Calu3 (cell line): ENCODE measurements at regions not wholly inside any gene's neighbourhood (a gene's known extent, or its start where the extent isn't known, plus 50 kb on each side); places are given as distances from the start of the nearest gene placed in this dataset.

Experiments
- BruUV-seq: library from RNA; stranded (reverse); fragments of 400-500 nt; replicated peaks from 2 replicates; lab custom pipeline; 2021; lab: Mats Ljungman, UMichigan
- CTCF ChIA-PET: fragments of 300-600 bp; sonication (Branson Sonifier 250); formaldehyde crosslinking; loops from one replicate; lab custom pipeline; 2022; ENCODE audit warnings: antibody characterized with exemption; lab: Charles Lee
- DNase-seq: peaks from one replicate; pipeline ENCODE4 v3.0.0; 2022
- H3K27ac Mint-ChIP-seq: one replicate; pipeline ENCODE4 v1.8.0; 2022; ENCODE audit warnings: mixed read lengths; ENCODE audit not compliant: unreplicated experiment
- H3K27me3 Mint-ChIP-seq: one replicate; pipeline ENCODE4 v1.8.0; 2022; ENCODE audit warnings: mixed read lengths; ENCODE audit not compliant: unreplicated experiment
- H3K36me3 Mint-ChIP-seq: one replicate; pipeline ENCODE4 v1.8.0; 2022; ENCODE audit warnings: mild to moderate bottlenecking, moderate library complexity, mixed read lengths; ENCODE audit not compliant: insufficient read depth, unreplicated experiment
- H3K4me1 Mint-ChIP-seq: one replicate; pipeline ENCODE4 v1.8.0; 2022; ENCODE audit warnings: mild to moderate bottlenecking, low read depth, mixed read lengths; ENCODE audit not compliant: unreplicated experiment
- H3K4me3 Mint-ChIP-seq: one replicate; pipeline ENCODE4 v1.8.0; 2022; ENCODE audit warnings: mild to moderate bottlenecking, low read depth, moderate library complexity, mixed read lengths; ENCODE audit not compliant: unreplicated experiment
- H3K9me3 Mint-ChIP-seq: one replicate; pipeline ENCODE4 v1.8.0; 2022; ENCODE audit warnings: low read depth, mixed read lengths; ENCODE audit not compliant: unreplicated experiment
- CTCF ChIP-seq: fragments of 200-600 bp; IDR thresholded peaks from one replicate; pipeline ENCODE4 v1.8.0; 2022; ENCODE audit warnings: antibody characterized with exemption; ENCODE audit not compliant: unreplicated experiment
- intact Hi-C: fragments of 100-400 bp; cut with micrococcal nuclease; formaldehyde crosslinking; loops from one replicate; pipeline ENCODE4 v1.10.0; 2022; ENCODE audit not compliant: unreplicated experiment

- peaks cover 10% of the 10 kb centered on the region for H3K36me3 Mint-ChIP-seq
- CTCF ChIA-PET: interaction anchor here (1.0 to 1.3 kb wide), 2 partner anchors 86 to 102 kb away, joined by 3 read pairs; no protein-coding TSS in a partner anchor
- no peak for TF ChIP-seq CTCF
- peak overlapping the region; percentile 32 for H3K4me3 Mint-ChIP-seq
- no TSS peak for BruUV-seq
- intact Hi-C loops: no loop called here
- peaks cover 71% of the 10 kb centered on the region for H3K4me1 Mint-ChIP-seq
- H3K27me3 Mint-ChIP-seq: no peaks in the 10 kb centered on the region
- H3K9me3 Mint-ChIP-seq: no peaks in the 10 kb centered on the region
- peak overlapping the region; percentile 79 for H3K27ac Mint-ChIP-seq
- no peak for DNase-seq
These were observed 107.0 kb upstream of the DST start for GRCh38 chr6:56749632-56750151.

- Mint-ChIP-seq H3K27ac (peak overlapping the region; percentile 34), H3K4me3 (no peak overlapping the region), H3K36me3 (peaks cover 15% of the 10 kb centered on the region), H3K27me3 (no peaks in the 10 kb centered on the region), H3K4me1 (peaks cover 80% of the 10 kb centered on the region), H3K9me3 (no peaks in the 10 kb centered on the region)
- CTCF ChIA-PET: no interaction called here
- no peak for TF ChIP-seq CTCF
- no TSS peak for BruUV-seq
- no peak for DNase-seq
- intact Hi-C loops: no loop called here
These were observed 104.2 kb upstream of the DST start for GRCh38 chr6:56746767-56747504.

- CTCF ChIA-PET: no interaction called here
- no TSS peak for BruUV-seq
- Mint-ChIP-seq H3K36me3 (peaks cover 16% of the 10 kb centered on the region), H3K27ac (no peak overlapping the region), H3K27me3 (no peaks in the 10 kb centered on the region), H3K4me1 (peaks cover 80% of the 10 kb centered on the region), H3K9me3 (no peaks in the 10 kb centered on the region), H3K4me3 (no peak overlapping the region)
- intact Hi-C loops: no loop called here
- DNase-seq: no peak
- TF ChIP-seq CTCF: no peak
These were observed 103.3 kb upstream of the DST start for GRCh38 chr6:56745971-56746370.

- BruUV-seq: no TSS peak
- H3K27me3 Mint-ChIP-seq: no peaks in the 10 kb centered on the region
- no peaks in the 10 kb centered on the region for H3K9me3 Mint-ChIP-seq
- no peak for TF ChIP-seq CTCF
- CTCF ChIA-PET: interaction anchor here (0.5 to 1.1 kb wide), 2 partner anchors 12 to 346 kb away, joined by 3 read pairs; no protein-coding TSS in a partner anchor
- intact Hi-C loops: no loop called here
- peaks cover 79% of the 10 kb centered on the region for H3K4me1 Mint-ChIP-seq
- DNase-seq: no peak
- no peak overlapping the region for H3K27ac Mint-ChIP-seq
- H3K4me3 Mint-ChIP-seq: no peak overlapping the region
- peaks cover 14% of the 10 kb centered on the region for H3K36me3 Mint-ChIP-seq
These were observed 102.4 kb upstream of the DST start for GRCh38 chr6:56745081-56745480.
